ENCODE measurements at regions not wholly inside any gene's neighbourhood (a gene's known extent, or its start where the extent isn't known, plus 50 kb on each side); places are given as distances from the start of the nearest gene placed in this dataset.

GRCh38 chr6:103677290-103677689 is 1182.4 kb downstream of the HACE1 start:
- TF ChIP-seq CTCF (IDR thresholded peaks at IDR 0.05) (no peak), POLR2A (IDR thresholded peaks at IDR 0.05) (no peak)
